ENCODE measurements at regions not wholly inside any gene's neighbourhood (a gene's known extent, or its start where the extent isn't known, plus 50 kb on each side); places are given as distances from the start of the nearest gene placed in this dataset.

DNA sequence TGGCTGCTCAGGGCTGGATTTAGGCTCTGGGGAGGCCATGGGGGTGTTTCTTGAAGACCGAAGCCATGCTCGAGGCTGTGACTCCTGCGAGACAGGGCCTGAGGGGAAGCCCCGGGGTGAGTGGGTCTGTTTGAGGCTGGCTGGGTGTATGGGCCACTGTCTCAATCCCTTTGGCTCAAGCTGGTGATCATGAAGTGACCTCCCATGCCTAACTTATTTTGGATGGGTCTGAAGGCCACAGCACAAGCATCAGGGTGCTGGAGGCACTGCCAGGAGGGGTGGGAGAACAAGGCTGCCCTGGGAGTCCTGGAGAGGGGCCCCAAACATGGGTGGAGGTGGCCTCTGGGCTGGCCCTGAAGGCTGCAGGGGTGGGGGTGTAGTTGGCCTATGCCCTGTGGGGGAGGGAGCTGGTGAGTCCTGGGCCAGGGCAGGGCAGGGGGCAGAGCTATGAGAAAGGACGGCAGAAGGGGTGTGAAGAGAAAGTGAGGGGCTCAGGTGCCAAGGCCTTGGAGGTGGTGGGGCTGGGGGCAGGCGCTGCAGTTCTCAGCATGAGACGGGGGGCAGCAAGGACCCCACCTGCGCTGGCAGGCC is 100.9 kb downstream of the KIF26A start:
- TF ChIP-seq, protein P1, sequence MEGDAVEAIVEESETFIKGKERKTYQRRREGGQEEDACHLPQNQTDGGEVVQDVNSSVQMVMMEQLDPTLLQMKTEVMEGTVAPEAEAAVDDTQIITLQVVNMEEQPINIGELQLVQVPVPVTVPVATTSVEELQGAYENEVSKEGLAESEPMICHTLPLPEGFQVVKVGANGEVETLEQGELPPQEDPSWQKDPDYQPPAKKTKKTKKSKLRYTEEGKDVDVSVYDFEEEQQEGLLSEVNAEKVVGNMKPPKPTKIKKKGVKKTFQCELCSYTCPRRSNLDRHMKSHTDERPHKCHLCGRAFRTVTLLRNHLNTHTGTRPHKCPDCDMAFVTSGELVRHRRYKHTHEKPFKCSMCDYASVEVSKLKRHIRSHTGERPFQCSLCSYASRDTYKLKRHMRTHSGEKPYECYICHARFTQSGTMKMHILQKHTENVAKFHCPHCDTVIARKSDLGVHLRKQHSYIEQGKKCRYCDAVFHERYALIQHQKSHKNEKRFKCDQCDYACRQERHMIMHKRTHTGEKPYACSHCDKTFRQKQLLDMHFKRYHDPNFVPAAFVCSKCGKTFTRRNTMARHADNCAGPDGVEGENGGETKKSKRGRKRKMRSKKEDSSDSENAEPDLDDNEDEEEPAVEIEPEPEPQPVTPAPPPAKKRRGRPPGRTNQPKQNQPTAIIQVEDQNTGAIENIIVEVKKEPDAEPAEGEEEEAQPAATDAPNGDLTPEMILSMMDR (conservative IDR thresholded peaks at IDR 0.05): no peak
- no peak for TF ChIP-seq EZH2 (IDR thresholded peaks at IDR 0.05; ENCODE audit: low read depth)
